ENCODE measurements at regions not wholly inside any gene's neighbourhood (a gene's known extent, or its start where the extent isn't known, plus 50 kb on each side); places are given as distances from the start of the nearest gene placed in this dataset.

DNA sequence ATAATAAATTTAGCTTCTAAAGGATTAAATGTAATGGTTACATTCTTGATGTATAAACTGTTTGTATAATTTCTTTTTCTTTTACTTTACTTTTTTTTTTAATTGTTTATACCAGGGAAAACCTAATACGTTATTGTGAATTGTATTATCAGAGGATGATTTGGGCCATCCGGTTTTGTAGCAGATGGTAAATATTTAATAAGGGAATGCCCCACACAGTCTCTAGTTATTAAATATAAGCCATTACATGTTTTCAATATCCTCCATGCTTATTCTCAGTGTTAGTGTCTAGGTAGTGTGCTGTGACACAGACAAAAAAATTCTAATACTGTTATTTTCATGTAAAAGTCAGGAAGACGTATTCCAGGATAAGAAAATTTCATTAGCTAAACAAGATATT lies 553.9 kb downstream of the ZNF804A start:
- DNase-seq: no peak

- no peak for DNase-seq
Observed at GRCh38 chr2:185161701-185162100, 563.4 kb downstream of the ZNF804A start.

DNA sequence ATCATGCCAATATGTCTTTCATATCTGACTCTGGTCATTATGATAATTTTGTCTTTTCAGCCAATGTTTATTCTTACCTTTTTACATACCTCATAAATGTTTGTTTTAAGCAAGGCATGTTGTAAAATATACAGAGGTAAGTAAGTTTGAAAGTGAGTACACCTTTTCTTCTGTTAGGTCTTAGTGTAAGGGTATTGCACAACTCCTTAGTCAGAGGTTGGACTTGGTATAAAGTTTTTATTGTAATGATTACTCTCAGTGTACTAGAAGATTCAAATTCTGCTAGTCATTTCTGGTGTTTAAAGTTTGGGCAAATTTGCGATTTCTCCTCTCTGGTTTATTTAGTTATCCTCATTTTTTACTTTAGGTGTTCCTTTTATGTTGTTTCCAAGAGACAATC lies 564.3 kb upstream of the FSIP2 start:
- no peak for DNase-seq

DNA sequence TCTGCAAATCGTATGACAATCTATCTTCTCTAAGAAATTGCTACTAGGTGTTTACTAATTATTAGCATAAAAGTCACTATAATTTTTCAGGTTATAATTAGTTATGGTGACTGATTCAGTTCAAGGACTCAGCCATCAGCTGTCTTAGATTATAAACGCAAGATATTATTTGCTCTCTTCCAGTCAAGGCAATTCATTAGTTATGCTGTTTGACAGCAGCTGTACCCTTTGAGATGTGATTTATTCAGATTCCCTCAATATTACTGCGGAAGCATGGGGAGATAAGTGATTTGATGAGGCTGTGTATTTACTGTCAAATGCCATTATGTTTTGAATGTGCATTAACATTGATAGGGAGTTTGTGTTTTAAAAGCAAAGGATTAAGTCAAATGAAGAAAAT lies 558.9 kb upstream of the FSIP2 start:
- DNase-seq: no peak

DNA sequence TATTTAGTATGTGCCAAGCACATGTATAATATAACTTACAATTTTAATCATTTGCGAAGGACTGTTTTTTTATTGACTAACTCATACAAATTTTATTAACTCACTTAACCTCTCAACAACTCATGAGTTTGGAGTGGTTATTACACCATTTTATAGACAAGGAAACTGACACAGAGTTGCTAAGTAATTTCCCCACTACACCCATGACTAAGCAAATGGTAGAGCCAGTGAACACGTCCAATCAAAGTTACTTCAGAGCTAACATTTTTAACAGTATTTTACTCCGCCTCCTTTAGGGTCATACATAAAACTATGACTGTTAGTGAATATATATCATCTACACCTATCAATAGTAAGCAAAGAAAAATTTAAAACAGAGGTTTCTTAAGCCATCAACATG lies 556.7 kb upstream of the FSIP2 start:
- DNase-seq: no peak

DNA sequence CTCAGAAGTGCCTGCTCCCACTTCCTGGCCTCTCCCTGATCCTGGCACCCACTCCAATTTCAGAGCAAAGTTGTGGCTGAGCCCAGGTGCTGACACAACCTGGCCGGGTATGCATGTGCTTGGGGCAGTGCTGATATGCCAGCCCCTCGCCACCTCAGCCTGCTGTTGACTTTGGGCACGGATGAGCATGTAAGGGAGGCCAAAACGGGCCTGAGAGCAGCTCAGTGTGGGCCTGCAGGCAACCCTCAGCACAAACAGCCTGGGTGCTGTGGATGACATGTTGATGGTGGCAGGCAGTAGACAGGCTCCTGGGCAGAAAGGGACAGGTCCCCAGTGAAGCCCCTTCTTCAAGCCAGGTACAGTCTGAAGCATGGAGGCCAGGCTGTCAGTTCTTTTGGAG lies 553.6 kb upstream of the FSIP2 start:
- DNase-seq: no peak

GRCh38 chr2:185187421-185187820 lies 551.2 kb upstream of the FSIP2 start:
- DNase-seq: no peak

- DNase-seq: no peak
Observed at GRCh38 chr2:185188656-185189055, 549.9 kb upstream of the FSIP2 start.

DNA sequence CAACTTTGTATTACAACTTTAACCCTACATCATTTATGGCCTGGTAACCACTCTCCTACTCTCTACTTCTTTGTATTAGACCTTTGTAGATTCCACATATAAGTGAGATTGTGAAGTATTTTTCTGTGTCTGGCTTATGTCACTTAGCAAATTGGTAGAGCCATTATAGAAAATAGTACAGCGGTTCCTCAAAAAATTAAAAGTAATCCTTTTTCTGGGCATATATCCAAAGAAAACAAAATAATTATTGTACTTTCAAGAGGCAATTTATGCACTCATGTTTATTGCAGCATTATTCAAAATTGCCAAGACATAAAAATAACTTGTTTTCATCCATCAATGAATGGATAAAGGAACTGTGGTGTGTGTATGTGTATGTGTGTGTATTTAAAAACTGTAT lies 537.5 kb upstream of the FSIP2 start:
- no peak for DNase-seq

DNA sequence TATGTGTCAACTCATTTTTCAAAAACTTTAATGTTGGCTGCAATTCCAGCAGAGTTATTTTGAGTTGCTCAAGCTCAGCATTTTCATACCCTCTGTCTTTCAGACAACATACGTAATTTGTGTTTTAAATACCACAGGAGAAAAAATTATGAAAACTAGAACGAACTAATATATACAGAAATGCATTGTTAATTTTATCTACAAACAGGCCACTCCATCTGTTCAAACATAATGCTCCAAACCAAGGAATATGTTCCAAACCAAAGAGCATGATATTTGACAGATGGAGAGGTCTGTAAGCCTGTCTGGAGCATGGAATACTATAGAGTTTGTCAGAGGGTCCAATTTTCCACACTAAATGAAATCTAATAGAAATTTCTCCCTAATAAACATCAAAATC lies 536.2 kb upstream of the FSIP2 start:
- DNase-seq: no peak

- no peak for DNase-seq
Observed at GRCh38 chr2:185202945-185203528, 535.6 kb upstream of the FSIP2 start.

DNA sequence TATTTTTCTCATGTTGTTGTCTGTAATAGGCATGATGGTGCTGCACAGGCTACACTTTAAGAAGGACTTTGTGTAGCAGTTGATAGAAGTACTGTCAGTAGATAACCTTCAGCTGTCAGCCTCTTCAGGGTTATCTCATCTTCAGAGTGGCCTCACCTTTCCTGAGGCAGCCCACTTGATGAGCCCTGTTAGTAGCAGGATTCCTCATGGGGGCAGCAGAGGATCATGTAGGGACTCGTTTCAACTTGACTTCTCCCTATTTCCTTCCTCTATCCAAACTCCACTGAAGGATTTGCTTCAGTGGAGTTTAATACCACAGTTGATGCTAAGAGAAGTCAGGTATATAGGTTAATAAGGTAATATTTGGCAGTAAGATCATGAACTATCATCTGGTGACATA lies 530.3 kb upstream of the FSIP2 start:
- DNase-seq: no peak

- no peak for DNase-seq
Observed at GRCh38 chr2:185215497-185215896, 523.1 kb upstream of the FSIP2 start.

DNA sequence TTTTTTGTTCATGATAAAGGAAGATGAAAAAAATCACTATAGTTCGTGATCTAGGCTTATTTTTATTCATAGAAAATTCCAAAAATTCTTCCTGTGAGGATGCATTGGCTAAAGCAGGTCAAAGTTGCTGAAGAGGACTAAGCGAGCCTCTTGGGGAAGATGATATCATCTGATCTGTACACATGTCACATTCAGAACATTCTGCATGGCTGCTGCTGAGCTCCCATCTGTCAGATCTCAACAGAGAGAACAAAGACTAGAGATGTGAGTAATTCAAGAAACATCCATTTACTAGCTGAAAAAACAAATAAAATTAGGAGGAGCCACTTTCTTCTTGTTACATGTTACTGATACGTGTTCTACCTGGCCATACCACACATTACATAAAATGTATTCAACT lies 518.6 kb upstream of the FSIP2 start:
- no peak for DNase-seq

GRCh38 chr2:185222311-185222710 lies 516.3 kb upstream of the FSIP2 start:
- no peak for DNase-seq

GRCh38 chr2:185227391-185227790 lies 511.2 kb upstream of the FSIP2 start:
- no peak for DNase-seq

GRCh38 chr2:185239491-185239890 lies 499.1 kb upstream of the FSIP2 start:
- DNase-seq: no peak

- DNase-seq: no peak
Observed at GRCh38 chr2:185240796-185241195, 497.8 kb upstream of the FSIP2 start.

GRCh38 chr2:185241556-185241955 lies 497.0 kb upstream of the FSIP2 start:
- no peak for DNase-seq

GRCh38 chr2:185242462-185242861 lies 496.1 kb upstream of the FSIP2 start:
- DNase-seq: no peak

- no peak for DNase-seq
Observed at GRCh38 chr2:185245216-185245615, 493.4 kb upstream of the FSIP2 start.

DNA sequence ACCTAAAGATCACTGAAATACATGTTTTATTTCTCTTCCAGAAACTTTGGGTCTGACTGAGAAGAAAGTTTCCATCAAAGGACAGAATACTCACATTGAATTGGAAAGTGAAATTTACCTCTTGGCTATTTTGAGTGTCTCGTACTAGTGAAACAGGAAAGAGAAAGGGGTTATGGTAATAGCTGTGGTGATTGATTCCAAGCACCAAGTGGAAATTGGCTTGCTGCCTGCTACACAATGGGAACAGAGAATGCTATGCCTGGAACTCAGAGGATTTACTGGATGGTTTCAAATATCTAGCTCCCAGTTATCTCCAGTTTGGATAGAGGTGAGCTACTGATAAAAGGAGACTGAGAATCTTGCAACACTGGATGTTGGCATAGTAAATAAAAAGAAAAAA lies 492.8 kb upstream of the FSIP2 start:
- no peak for DNase-seq

GRCh38 chr2:185246717-185247116 lies 491.9 kb upstream of the FSIP2 start:
- no peak for DNase-seq

DNA sequence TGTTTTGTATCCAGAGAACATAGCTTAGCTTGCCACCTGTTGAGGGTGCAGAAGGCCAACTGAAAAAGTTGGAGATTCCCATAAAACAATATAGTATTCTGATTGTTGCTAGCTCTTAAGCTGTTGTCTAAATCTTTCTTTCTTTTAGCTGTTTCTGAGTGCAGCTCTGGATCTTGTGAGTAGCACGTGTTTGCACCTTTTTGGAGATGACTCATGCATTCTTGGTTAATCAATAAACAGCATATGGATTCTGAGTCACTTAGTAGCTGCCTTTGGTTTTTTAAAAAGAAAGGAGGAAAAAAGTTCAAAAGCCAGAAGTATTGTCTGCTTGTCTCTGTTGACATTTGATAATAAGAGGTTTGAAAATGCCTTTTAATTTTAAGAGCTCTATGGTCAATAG lies 483.0 kb upstream of the FSIP2 start:
- no peak for DNase-seq

- no peak for DNase-seq
Observed at GRCh38 chr2:185265747-185266146, 472.9 kb upstream of the FSIP2 start.

- no peak for DNase-seq
Observed at GRCh38 chr2:185268651-185269050, 470.0 kb upstream of the FSIP2 start.

Data from activated CD8-positive, alpha-beta memory T cell treated with anti-CD3 and anti-CD28 coated beads, Interleukin-2, amount 50 U/mL, for 48 hours (primary cell).